Duodenal mucosa (tissue), 2 donors: ENCODE measurements at regions not wholly inside any gene's neighbourhood (a gene's known extent, or its start where the extent isn't known, plus 50 kb on each side); places are given as distances from the start of the nearest gene placed in this dataset.

Source experiments
- H3K27ac ChIP-seq: one replicate; pipeline ENCODE4 v1.7.0; 2013; ENCODE audit warnings: low read depth, low read length
- H3K27me3 ChIP-seq, 2 donors: one replicate each; pipeline ENCODE4 v1.7.0; 2013; ENCODE audit warnings: low read length in 2 of 2, control low read depth in 1 of 2; ENCODE audit not compliant: insufficient read depth in 2 of 2, control insufficient read depth in 1 of 2
- H3K36me3 ChIP-seq, 2 donors: one replicate each; pipeline ENCODE4 v1.7.0; 2013; ENCODE audit warnings: low read length in 2 of 2, control low read depth in 1 of 2; ENCODE audit not compliant: insufficient read depth in 2 of 2, control insufficient read depth in 1 of 2
- H3K4me1 ChIP-seq, 2 donors: one replicate each; pipeline ENCODE4 v1.7.0; 2013; ENCODE audit warnings: low read length in 2 of 2, control low read depth in 1 of 2; ENCODE audit not compliant: insufficient read depth in 2 of 2, control insufficient read depth in 1 of 2
- H3K4me3 ChIP-seq, 2 donors: one replicate each; pipeline ENCODE4 v1.7.0; 2013; ENCODE audit warnings: low read length in 2 of 2, low read depth in 1 of 2
- H3K9ac ChIP-seq, 2 donors: one replicate each; pipeline ENCODE4 v1.7.0; 2013; ENCODE audit warnings: low read length in 2 of 2, low read depth in 1 of 2
- H3K9me3 ChIP-seq, 2 donors: one replicate each; pipeline ENCODE4 v1.7.0; 2013; ENCODE audit warnings: low read length in 2 of 2, control low read depth in 1 of 2; ENCODE audit not compliant: control insufficient read depth in 1 of 2

GRCh38 chr6:144696610-144697368 is 411.7 kb downstream of the UTRN start:
- no peaks in the 10 kb centered on the region for H3K27me3 ChIP-seq
- peaks cover 0 to 3% of the 10 kb centered on the region in 2 donors for H3K9me3 ChIP-seq
- H3K4me1 ChIP-seq, result peaks cover 5 to 16% of the 10 kb centered on the region in 2 donors
- no peak overlapping the region for H3K4me3 ChIP-seq
- H3K36me3 ChIP-seq, result no peaks in the 10 kb centered on the region
- H3K27ac ChIP-seq, result no peak overlapping the region
- no peak overlapping the region for H3K9ac ChIP-seq

- no peak overlapping the region for H3K27ac ChIP-seq
- no peaks in the 10 kb centered on the region for H3K9me3 ChIP-seq
- H3K9ac ChIP-seq, result no peak overlapping the region
- no peak overlapping the region for H3K4me3 ChIP-seq
- H3K4me1 ChIP-seq, result peaks cover 5 to 16% of the 10 kb centered on the region in 2 donors
- H3K36me3 ChIP-seq, result peaks cover 0 to 3% of the 10 kb centered on the region in 2 donors
- H3K27me3 ChIP-seq, result no peaks in the 10 kb centered on the region
Measured at GRCh38 chr6:144697369-144697760, 412.2 kb downstream of the UTRN start.

GRCh38 chr6:144697801-144698200 is 412.7 kb downstream of the UTRN start:
- Histone ChIP-seq H3K27ac (no peak overlapping the region), H3K9ac (no peak overlapping the region), H3K4me1 (peaks cover 5 to 16% of the 10 kb centered on the region in 2 donors), H3K36me3 (peaks cover 0 to 3% of the 10 kb centered on the region in 2 donors), H3K9me3 (no peaks in the 10 kb centered on the region), H3K4me3 (no peak overlapping the region), H3K27me3 (no peaks in the 10 kb centered on the region)

- Histone ChIP-seq H3K9ac (no peak overlapping the region), H3K27ac (no peak overlapping the region), H3K4me3 (no peak overlapping the region), H3K36me3 (peaks cover 0 to 3% of the 10 kb centered on the region in 2 donors), H3K9me3 (no peaks in the 10 kb centered on the region), H3K4me1 (no peaks in the 10 kb centered on the region), H3K27me3 (no peaks in the 10 kb centered on the region)
Measured at GRCh38 chr6:144702781-144703180, 417.6 kb downstream of the UTRN start.

GRCh38 chr6:144710207-144710606 is 425.1 kb downstream of the UTRN start:
- no peak overlapping the region for H3K9ac ChIP-seq
- H3K27ac ChIP-seq, result no peak overlapping the region
- peaks cover 0 to 3% of the 10 kb centered on the region in 2 donors for H3K4me1 ChIP-seq
- H3K27me3 ChIP-seq, result no peaks in the 10 kb centered on the region
- H3K9me3 ChIP-seq, result no peaks in the 10 kb centered on the region
- H3K4me3 ChIP-seq, result no peak overlapping the region
- peaks cover 0 to 4% of the 10 kb centered on the region in 2 donors for H3K36me3 ChIP-seq

GRCh38 chr6:144711661-144712060 is 426.5 kb downstream of the UTRN start:
- peaks cover 0 to 3% of the 10 kb centered on the region in 2 donors for H3K4me1 ChIP-seq
- no peak overlapping the region for H3K4me3 ChIP-seq
- H3K27me3 ChIP-seq, result no peaks in the 10 kb centered on the region
- H3K36me3 ChIP-seq, result peaks cover 0 to 4% of the 10 kb centered on the region in 2 donors
- no peaks in the 10 kb centered on the region for H3K9me3 ChIP-seq
- H3K9ac ChIP-seq, result no peak overlapping the region
- H3K27ac ChIP-seq, result no peak overlapping the region

- Histone ChIP-seq H3K9me3 (no peaks in the 10 kb centered on the region), H3K27me3 (no peaks in the 10 kb centered on the region), H3K9ac (no peak overlapping the region), H3K4me3 (no peak overlapping the region), H3K4me1 (peaks cover 0 to 3% of the 10 kb centered on the region in 2 donors), H3K27ac (no peak overlapping the region), H3K36me3 (peaks cover 0 to 4% of the 10 kb centered on the region in 2 donors)
Measured at GRCh38 chr6:144712541-144712940, 427.4 kb downstream of the UTRN start.

GRCh38 chr6:144714021-144714712 is 429.0 kb downstream of the UTRN start:
- Histone ChIP-seq H3K36me3 (no peaks in the 10 kb centered on the region), H3K9me3 (no peaks in the 10 kb centered on the region), H3K27me3 (no peaks in the 10 kb centered on the region), H3K4me3 (no peak overlapping the region), H3K27ac (no peak overlapping the region), H3K9ac (no peak overlapping the region), H3K4me1 (peaks cover 0 to 3% of the 10 kb centered on the region in 2 donors)

GRCh38 chr6:144715344-144715743 is 430.2 kb downstream of the UTRN start:
- no peaks in the 10 kb centered on the region for H3K27me3 ChIP-seq
- no peak overlapping the region for H3K9ac ChIP-seq
- H3K9me3 ChIP-seq, result no peaks in the 10 kb centered on the region
- peaks cover 0 to 3% of the 10 kb centered on the region in 2 donors for H3K4me1 ChIP-seq
- no peaks in the 10 kb centered on the region for H3K36me3 ChIP-seq
- no peak overlapping the region for H3K4me3 ChIP-seq
- H3K27ac ChIP-seq, result no peak overlapping the region

GRCh38 chr6:144718431-144718830 is 433.3 kb downstream of the UTRN start:
- H3K9me3 ChIP-seq, result no peaks in the 10 kb centered on the region
- no peak overlapping the region for H3K9ac ChIP-seq
- no peak overlapping the region for H3K27ac ChIP-seq
- H3K4me3 ChIP-seq, result no peak overlapping the region
- H3K27me3 ChIP-seq, result no peaks in the 10 kb centered on the region
- peaks cover 0 to 3% of the 10 kb centered on the region in 2 donors for H3K36me3 ChIP-seq
- H3K4me1 ChIP-seq, result peaks cover 0 to 3% of the 10 kb centered on the region in 2 donors
